Medulla oblongata (tissue), 1 donor: ENCODE measurements at regions not wholly inside any gene's neighbourhood (a gene's known extent, or its start where the extent isn't known, plus 50 kb on each side); places are given as distances from the start of the nearest gene placed in this dataset.
"Not testable (repeated sequence)": the region's sequence is repeated elsewhere in the genome, so short reads cannot be mapped to it uniquely, and the experiment has no call there.

Experiments
- DNase-seq: peaks from one replicate; pipeline ENCODE4 v3.0.0-alpha.2; 2015; ENCODE audit errors: extremely low spot score

GRCh38 chr16:5162801-5163200 is 65.2 kb upstream of the EEF2KMT start:
- DNase-seq: not testable (repeated sequence)

GRCh38 chr16:5161888-5162287 is 64.3 kb upstream of the EEF2KMT start:
- not testable (repeated sequence) for DNase-seq

DNA sequence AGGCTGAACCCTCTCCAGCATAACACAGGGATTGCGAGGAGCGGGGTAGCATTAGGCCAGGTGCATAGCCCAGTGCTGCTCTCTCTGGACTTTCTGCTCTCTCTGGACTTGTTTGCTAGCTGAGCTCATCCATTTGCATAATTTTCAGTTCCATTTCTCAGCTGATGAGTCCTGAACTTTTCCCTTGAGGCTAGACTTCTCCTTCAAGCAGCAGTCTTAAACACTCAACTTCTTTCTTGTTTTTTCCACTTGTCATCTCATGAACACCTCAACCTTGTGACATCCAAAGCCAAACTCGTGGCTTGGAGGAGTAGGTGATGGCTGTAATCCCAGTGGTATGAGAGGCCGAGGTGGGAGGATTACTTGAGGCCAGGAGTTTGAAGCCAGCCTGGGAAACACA is 62.4 kb upstream of the EEF2KMT start:
- not testable (repeated sequence) for DNase-seq

- DNase-seq: not testable (repeated sequence)
Measured at GRCh38 chr16:5159537-5159936, 61.9 kb upstream of the EEF2KMT start.

- DNase-seq: no peak
Measured at GRCh38 chr16:5158494-5158893, 60.9 kb upstream of the EEF2KMT start.

- DNase-seq: not testable (repeated sequence)
Measured at GRCh38 chr16:5156486-5156885, 58.9 kb upstream of the EEF2KMT start.

DNA sequence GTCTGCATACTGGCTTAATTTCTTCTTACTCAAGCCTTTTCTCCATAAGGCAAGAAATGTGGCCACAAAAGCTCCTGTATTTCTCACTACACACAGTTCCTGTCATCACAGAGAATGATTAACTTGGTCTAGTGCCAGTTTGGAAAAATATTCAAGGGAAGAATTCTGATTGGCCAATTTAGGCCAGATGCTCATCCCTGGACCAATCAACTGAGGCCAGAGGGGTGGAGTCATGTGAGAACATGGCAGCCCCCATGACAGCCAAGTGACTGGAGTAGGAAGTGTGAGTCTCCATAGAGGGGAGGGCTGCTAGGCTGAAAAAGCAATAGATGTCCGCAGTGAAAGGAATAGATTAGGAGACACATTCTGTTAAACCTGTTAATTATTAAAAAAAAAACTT is 56.4 kb upstream of the EEF2KMT start:
- DNase-seq: not testable (repeated sequence)

GRCh38 chr16:5151409-5151808 is 53.8 kb upstream of the EEF2KMT start:
- DNase-seq: not testable (repeated sequence)
